ENCODE measurements at regions not wholly inside any gene's neighbourhood (a gene's known extent, or its start where the extent isn't known, plus 50 kb on each side); places are given as distances from the start of the nearest gene placed in this dataset.

DNA sequence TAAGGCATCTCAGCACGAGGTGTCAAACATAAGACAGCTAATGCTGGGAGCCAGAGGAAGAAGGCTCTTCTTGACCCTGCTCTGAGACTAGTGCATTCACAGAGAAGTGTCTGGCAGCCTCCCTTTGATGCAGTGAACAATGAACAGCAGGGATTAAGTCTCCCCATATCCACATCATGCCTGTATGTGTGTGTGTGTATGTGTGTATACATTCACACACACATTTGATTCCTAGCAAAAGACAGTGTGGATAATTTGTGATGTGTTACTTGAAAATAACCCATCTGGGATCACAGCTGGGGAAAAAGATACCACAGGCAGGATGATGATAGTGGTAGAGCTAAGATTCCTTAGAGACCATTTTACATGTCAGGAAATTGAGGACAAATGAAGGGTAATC, 485.9 kb upstream of the GOT2 start:
- intact Hi-C loops (cut with DNase I, micrococcal nuclease): no loop called here
- peaks cover 49% of the 10 kb centered on the region for H3K9me3 ChIP-seq
- no peak for ATAC-seq

DNA sequence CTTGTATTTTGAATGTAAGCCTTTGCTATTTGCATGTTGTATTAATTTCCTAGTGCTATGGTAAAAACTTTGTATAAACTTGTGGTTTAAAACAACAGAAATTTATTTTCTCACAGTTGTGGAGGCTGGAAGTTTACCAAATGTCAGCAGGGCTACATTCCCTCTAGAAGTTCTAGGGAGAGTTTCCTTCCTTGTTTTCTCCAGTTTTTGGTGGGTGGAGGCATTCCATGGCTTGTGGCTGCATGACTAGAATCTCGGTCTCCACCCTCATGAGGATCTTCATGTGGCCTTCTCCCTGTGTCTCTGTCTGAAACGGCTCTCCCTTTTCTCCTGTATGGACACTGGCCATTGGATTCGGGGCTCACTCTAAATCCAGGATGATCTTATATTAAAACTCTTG, 482.2 kb upstream of the GOT2 start:
- no peak overlapping the region for H3K4me3 ChIP-seq
- no peak for DNase-seq
- H3K9me3 ChIP-seq: peaks cover 46% of the 10 kb centered on the region
- no peaks in the 10 kb centered on the region for H3K4me1 ChIP-seq (ENCODE audit: low read depth)
- intact Hi-C loops (cut with DNase I, micrococcal nuclease): no loop called here
- no peaks in the 10 kb centered on the region for H3K36me3 ChIP-seq (ENCODE audit: low read depth)
- ATAC-seq: no peak
- TF ChIP-seq, protein P1, sequence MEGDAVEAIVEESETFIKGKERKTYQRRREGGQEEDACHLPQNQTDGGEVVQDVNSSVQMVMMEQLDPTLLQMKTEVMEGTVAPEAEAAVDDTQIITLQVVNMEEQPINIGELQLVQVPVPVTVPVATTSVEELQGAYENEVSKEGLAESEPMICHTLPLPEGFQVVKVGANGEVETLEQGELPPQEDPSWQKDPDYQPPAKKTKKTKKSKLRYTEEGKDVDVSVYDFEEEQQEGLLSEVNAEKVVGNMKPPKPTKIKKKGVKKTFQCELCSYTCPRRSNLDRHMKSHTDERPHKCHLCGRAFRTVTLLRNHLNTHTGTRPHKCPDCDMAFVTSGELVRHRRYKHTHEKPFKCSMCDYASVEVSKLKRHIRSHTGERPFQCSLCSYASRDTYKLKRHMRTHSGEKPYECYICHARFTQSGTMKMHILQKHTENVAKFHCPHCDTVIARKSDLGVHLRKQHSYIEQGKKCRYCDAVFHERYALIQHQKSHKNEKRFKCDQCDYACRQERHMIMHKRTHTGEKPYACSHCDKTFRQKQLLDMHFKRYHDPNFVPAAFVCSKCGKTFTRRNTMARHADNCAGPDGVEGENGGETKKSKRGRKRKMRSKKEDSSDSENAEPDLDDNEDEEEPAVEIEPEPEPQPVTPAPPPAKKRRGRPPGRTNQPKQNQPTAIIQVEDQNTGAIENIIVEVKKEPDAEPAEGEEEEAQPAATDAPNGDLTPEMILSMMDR (IDR thresholded peaks at IDR 0.05): no peak

More for the DNA sequence above, 485.9 kb upstream of the GOT2 start:
- DNase-seq: no peak
- H3K4me1 ChIP-seq (ENCODE audit: low read depth): no peaks in the 10 kb centered on the region
- TF ChIP-seq, protein P1 (IDR thresholded peaks at IDR 0.05): no peak
- no peaks in the 10 kb centered on the region for H3K36me3 ChIP-seq (ENCODE audit: low read depth)
- H3K4me3 ChIP-seq: no peak overlapping the region

DNA sequence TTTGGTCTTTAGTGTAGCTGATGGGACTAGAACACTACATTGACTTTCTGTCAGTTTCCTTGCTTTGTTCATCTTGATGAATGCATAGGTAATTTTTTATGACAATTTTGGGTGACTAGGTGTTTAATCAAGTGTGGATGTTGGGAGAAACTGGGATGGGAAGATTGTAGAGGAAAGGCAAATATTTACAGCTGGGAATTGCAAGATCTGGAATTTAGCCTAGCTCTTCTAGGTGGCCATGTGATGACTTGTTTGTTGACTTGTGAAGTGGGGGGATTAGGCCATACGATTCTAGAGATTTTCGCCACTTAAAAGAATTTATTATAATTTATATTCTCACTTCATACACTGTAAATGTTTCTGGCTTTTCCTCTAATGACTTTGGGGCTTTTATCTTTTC, 480.3 kb upstream of the GOT2 start:
- H3K4me3 ChIP-seq: no peak overlapping the region
- ATAC-seq (no peak), DNase-seq (no peak)
- intact Hi-C loops (cut with DNase I, micrococcal nuclease): no loop called here
- H3K9me3 ChIP-seq: peaks cover 43% of the 10 kb centered on the region
- H3K36me3 ChIP-seq (ENCODE audit: low read depth): no peaks in the 10 kb centered on the region
- TF ChIP-seq, protein P1 (IDR thresholded peaks at IDR 0.05): no peak
- H3K4me1 ChIP-seq (ENCODE audit: low read depth): no peaks in the 10 kb centered on the region

DNA sequence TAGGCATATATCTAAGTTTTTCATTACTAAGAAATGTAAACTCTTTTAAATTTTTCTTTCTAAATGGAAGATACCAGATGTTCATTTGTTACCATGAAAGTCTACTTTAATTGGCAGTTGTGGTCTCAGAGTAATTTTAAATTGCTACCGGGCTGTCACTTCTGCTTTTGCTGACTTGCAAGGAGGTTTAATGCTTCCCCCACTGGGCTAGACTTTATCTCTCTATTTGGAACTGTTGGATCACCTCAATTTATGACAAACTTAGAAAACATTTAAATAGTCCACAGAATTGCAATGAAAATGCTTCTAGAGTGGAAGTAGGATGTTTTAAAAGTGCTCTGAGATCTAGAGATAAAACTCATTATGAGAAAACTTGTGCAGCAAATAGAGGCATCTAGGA, 479.8 kb upstream of the GOT2 start:
- Histone ChIP-seq H3K4me1 (ENCODE audit: low read depth) (no peaks in the 10 kb centered on the region), H3K9me3 (peaks cover 39% of the 10 kb centered on the region), H3K4me3 (no peak overlapping the region), H3K36me3 (ENCODE audit: low read depth) (no peaks in the 10 kb centered on the region)
- intact Hi-C loops (cut with DNase I, micrococcal nuclease): no loop called here
- DNase-seq (no peak), ATAC-seq (no peak)
- TF ChIP-seq, protein P1 (IDR thresholded peaks at IDR 0.05): no peak

DNA sequence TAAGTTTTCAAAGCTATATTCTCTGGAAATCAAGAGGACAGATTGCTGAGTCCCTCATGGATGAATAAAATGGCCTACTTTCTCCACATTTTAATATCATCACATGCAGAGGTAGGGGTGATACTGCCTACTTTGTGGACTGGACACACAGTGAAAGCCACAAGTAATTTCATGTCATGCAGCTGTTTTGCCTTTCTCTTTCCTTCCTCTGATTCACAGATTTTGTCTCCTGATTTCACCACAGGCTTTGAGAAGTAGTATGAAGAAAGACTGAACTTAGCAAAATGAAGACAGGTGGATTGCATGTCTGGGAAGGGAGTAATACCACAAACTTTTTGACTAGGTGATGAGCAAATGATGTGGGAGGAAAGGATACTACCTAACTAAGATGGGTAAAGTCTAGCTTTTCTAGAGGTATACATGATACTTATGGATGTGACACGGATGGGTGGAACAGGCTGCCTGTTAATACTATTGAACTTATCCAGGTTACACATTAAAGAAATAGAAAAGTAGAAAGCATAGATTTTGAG, 478.4 kb upstream of the GOT2 start:
- Histone ChIP-seq H3K4me1 (ENCODE audit: low read depth) (no peaks in the 10 kb centered on the region), H3K9me3 (peaks cover 41% of the 10 kb centered on the region), H3K4me3 (no peak overlapping the region), H3K36me3 (ENCODE audit: low read depth) (no peaks in the 10 kb centered on the region)
- ATAC-seq: no peak
- TF ChIP-seq, protein P1 (IDR thresholded peaks at IDR 0.05): no peak
- intact Hi-C loops (cut with DNase I, micrococcal nuclease): no loop called here
- DNase-seq: no peak

DNA sequence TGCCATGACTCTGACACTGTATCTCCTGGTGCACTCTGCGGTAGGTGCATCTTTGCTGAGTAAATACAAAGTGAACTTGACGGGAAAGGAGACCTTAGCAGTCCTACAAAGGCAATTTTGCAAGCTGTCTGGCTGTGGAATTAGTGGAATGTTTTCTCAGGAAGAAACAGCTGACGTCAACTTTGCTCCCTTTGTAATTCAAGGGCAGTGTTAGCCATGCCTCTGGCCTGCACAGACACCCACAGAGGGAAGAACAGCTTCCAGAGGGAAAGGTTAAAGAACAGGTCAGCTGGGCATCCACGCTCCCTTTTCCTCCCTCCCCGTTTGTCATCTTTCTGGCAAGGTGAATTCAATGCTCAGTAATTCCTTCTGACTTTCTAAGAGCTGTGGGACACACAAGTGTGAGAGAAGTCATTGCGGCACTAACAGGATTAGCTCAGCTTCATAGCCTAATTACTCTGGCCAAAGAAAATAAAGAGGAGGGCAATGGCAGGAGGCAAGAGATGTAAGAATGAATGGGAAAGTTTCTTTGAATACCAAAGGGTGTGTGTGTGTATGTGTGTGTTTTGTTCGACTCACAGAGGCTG, 476.9 kb upstream of the GOT2 start:
- DNase-seq (no peak), ATAC-seq (no peak)

More for the DNA sequence above, 476.9 kb upstream of the GOT2 start:
- TF ChIP-seq, protein P1 (IDR thresholded peaks at IDR 0.05): no peak
- no peaks in the 10 kb centered on the region for H3K36me3 ChIP-seq (ENCODE audit: low read depth)
- H3K4me3 ChIP-seq: no peak overlapping the region
- H3K4me1 ChIP-seq (ENCODE audit: low read depth): no peaks in the 10 kb centered on the region
- intact Hi-C loops (cut with DNase I, micrococcal nuclease): no loop called here
- H3K9me3 ChIP-seq: peaks cover 39% of the 10 kb centered on the region

Measured in mucosa of descending colon (tissue), 3 donors.